Dedifferentiated amniotic fluid mesenchymal stem cell (primary cell): ENCODE measurements at regions not wholly inside any gene's neighbourhood (a gene's known extent, or its start where the extent isn't known, plus 50 kb on each side); places are given as distances from the start of the nearest gene placed in this dataset.
A peak's percentile ranks its signal among the peaks of the same experiment; 100 is the strongest.
"Not testable (repeated sequence)": the region's sequence is repeated elsewhere in the genome, so short reads cannot be mapped to it uniquely, and the experiment has no call there.

Source experiments
- DNase-seq: peaks from one replicate; pipeline ENCODE4 v3.0.0-alpha.2; 2016; ENCODE audit errors: extremely low spot score

DNA sequence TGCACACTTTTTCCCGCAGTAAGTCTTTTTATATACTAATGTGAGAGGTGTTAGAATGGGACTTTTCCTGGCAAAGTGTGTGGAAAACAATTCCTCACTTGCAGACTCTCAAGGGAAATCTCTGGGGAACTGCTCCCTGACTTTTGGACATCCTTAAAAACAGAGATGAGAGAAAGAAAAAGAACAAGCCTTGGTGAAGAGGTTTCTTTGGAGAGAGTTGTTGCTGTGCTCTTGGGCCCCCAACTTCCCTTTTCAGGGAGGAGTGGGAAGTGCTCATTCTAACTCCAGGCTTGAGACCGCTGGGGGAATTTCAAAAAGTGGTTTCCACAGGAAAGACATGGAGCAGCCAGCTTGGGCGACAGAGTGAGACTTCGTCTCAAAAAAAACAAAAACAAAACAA is 142.6 kb upstream of the SPRED2 start:
- DNase-seq: no peak

GRCh38 chr2:65568656-65569440 is 136.4 kb upstream of the SPRED2 start:
- DNase-seq: not testable (repeated sequence)

GRCh38 chr2:65566617-65567016 is 134.2 kb upstream of the SPRED2 start:
- DNase-seq: no peak

DNA sequence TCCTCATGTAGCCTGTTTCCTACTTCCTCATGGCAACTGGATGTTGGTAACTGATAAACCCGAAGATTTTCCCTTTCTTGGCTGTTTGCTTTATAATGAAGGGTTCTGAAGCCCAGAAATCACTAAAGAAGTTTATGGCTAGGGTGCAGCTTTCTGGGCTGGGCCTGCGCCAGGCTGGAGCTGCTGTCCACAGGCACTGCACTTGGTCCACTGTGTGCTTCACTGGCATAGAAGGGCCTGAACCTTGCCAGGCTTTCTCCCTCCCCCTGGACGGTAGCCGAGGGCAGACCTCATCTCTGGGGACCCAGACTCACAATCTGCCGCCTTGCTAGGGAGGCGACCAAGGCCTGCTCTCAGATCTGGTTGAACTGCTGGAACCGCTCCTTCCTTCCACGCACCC is 133.3 kb upstream of the SPRED2 start:
- no peak for DNase-seq

- no peak for DNase-seq
These were observed 131.9 kb upstream of the SPRED2 start for GRCh38 chr2:65564299-65564698.

DNA sequence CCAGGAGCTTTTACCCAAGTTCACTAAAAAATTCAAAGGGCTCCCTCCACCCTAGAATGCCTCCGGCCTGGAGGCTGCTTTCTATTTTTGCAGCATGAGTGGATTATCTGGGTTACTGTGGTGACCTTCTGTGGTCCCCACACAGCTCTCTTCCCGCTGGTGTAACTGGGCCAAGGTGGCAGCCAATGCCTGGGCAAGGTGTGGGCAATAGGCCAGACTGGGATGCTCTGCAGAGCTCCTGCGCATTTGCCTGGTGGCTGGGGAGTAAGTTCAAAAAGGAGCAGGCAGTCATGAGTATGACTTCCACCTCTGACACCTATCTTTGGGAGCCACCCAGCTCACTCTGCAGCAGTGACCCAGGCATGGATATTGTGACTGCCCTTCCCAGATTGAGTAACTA is 130.5 kb upstream of the SPRED2 start:
- no peak for DNase-seq

DNA sequence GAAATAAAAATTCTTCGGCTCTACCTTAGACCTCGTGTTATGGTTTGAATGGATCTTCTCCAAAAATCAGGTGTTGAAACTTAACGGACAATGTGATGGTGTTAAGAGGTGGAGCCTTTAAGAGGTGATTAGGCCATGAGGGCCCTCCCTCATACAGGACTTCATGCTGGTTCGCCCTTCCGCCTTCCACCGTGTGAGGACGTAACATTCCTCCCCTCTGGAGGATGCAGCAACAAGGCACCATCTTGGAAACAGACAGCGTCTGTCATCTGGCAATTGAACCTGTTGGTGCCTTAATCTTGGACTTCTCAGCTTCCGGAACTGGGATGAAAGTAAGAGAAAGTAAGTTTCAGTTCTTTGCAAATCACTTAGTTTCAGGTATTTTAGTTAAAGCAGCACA is 126.3 kb upstream of the SPRED2 start:
- DNase-seq: no peak

DNA sequence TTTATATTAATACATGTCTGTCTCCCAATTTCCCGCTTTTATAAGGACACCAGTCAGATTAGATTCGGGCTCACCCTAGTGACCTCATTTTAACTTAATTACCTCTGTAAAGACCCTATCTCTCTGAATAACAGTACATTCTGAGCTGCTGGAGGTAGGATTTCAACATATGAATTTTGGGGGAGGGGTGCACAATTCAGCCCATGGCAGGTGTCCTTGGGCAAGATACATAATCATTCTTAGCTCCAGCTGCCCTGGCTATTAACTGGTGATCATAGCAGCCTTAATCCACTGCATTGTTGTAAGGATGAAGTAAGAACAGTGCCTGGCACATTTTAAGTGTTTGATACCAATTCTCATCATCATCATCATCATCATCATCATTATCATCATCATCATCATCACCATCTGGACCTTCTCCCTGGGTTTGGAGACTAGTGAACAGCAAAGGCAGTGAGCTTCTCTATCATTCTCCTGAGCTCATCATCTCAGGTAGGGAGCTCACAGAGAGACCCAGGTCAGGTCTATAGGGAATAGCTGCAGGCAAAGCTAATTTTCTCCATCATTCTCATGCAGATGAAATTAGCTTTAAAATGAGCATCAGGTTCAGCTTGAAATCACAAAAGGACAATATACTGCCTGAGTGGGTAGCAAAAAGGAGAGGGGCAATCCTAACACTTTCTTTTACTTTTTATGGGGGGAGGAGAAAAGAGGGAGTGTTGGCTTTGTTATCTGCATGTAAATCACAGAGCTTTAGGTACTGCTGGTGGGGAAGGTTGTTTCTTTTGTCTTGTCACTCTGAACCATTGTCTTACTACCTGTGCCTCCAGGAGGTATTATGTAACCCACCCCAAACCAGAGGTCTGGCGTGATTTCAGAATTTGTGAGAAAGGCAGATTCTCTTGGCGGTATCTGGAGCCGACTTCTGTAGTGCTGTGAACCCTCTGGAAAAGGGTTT is 125.5 kb upstream of the SPRED2 start:
- no peak for DNase-seq

DNA sequence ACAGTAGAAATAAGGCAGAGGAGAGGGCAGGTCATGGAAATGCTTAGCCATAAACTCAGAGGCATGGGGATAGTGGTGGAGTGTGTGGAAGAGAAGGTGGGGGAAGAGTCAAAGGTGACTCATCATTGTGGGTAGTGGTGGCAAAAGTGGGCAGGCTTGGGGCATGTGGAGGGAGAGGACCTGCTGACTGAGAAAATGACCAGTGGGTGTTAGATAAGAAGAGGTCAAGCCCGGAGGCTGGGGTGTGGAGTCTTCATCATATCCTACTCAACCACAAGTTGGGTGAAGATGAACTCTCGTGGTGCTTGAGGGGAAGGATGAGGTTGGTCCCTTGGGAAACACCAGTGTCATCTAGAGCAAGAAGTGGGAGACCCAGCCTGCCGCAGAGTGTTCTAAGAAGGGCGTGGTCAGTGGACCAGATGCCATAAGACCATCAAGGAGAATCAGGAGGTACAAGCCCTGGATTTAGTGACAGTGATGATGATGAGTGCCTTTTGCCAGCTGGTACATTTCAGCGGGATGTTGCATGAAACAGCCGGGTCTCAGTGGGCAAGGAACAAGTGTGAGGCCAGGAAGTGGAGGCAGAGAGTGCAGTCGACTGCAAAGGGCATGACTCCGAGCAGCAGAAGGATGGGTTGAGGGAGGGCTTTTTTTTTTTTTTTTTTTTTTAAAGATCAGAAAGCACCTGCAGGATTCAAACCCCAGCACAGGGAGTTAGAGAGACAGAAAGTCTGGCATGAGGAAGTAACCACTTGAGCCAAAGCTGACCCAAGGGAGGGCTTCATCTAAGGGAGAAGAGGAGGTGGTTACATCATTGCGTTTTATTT is 122.6 kb upstream of the SPRED2 start:
- DNase-seq: no peak

DNA sequence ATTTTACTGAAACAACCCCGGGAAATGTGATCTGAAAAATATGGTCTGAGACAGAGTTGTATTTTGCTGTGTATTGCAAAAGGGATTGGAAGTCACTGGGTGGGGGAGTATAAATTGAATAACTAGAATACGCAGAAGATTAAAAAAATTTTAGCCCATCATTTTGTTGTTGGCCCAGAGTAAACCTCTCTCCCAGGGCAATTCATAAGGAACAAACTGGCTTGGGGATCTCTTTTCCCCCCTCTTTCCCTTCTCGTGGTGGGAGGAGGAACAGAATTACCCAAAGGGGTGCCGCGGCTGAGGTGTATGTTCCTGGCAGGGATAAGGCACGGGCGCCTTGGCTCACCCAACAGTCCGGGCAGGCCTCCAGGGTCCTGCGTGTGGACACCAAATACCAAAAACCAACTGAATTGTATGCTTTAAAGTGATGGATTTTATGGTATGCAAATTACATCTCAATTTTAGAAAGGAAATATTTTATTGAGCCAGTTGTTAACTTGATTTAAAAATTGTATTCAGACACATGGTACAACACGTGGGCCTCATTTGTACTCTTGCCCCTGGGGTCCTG is 121.2 kb upstream of the SPRED2 start:
- no peak for DNase-seq

DNA sequence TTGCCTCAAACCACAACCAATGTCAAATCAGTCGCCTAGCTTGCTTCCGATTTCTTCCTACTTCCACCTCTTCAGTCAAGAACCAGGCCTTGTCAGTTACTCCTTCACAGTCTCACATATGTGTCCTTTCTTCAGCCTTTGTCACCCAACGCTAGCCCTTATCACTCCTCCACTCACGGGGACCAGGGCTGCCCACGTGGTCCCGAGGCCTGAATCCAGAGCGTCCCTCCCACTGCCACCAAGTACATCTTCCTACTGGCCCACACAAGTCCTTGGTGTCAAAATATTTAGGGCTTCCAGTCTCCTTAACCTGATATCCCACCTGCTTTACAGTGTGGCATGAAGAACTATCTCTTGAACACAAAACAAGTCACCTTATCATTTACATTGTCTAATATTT is 119.1 kb upstream of the SPRED2 start:
- DNase-seq: no peak

GRCh38 chr2:65550246-65550645 is 117.8 kb upstream of the SPRED2 start:
- no peak for DNase-seq

GRCh38 chr2:65549631-65550030 is 117.2 kb upstream of the SPRED2 start:
- DNase-seq: no peak

DNA sequence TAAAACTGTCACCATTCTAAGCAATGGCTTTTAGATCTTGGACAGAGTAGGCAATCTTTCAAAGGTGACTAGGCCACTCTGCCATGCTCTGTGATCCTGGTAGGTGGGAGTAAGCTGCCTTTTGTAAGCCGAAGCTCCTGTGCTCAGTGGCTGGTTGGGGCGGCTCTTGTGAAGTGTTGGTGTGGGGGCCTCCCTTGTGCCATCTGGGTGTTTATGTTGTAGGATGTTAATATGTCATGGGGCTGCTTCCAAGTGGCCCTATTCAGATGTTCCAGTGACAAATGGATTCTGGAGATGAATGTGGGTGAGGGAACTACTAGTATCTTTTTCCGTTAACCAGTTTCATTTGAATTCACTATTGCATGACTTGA is 116.8 kb upstream of the SPRED2 start:
- no peak for DNase-seq

- no peak for DNase-seq
These were observed 116.3 kb upstream of the SPRED2 start for GRCh38 chr2:65548576-65549256.

- DNase-seq: no peak
These were observed 115.7 kb upstream of the SPRED2 start for GRCh38 chr2:65548064-65548463.

- DNase-seq: peak; percentile 25
These were observed 113.7 kb upstream of the SPRED2 start for GRCh38 chr2:65545837-65546805.

- DNase-seq: no peak
These were observed 109.4 kb upstream of the SPRED2 start for GRCh38 chr2:65541773-65542172.

DNA sequence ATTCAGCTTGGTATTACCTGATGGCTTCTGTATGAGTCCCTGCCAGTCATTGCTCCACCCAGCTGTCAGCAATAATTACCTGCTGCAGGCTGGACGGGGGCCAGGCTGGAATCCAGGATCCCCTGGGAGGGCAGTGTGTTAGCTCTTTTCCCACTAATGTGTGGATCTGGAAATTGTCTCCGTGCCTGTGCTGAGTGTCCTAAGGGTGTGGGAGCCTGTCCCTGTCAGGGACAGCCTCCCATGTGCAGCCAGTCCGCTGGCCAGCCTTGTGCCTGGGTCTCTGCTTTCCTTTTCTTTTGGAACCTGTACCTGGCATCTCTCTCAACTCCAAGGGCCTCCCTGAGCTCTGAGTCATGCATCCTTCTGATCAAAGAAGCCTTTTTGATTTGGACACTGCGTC is 107.2 kb upstream of the SPRED2 start:
- DNase-seq: no peak
